H9 (cell line): ENCODE measurements at regions not wholly inside any gene's neighbourhood (a gene's known extent, or its start where the extent isn't known, plus 50 kb on each side); places are given as distances from the start of the nearest gene placed in this dataset.

Experiments
- DNase-seq: peaks from one replicate; pipeline ENCODE4 v3.0.0-alpha.2; 2017
- H2AFZ ChIP-seq: one replicate; pipeline ENCODE4 v1.6.1; 2013; ENCODE audit warnings: mild to moderate bottlenecking, low read length, control low read depth, moderate library complexity
- H2AK5ac ChIP-seq: 2 replicates; pipeline ENCODE4 v1.6.1; 2013; ENCODE audit warnings: low read length, control low read depth, mixed read lengths; ENCODE audit not compliant: insufficient read length
- H2BK120ac ChIP-seq: one replicate; pipeline ENCODE4 v1.6.1; 2013; ENCODE audit warnings: low read depth, mild to moderate bottlenecking, low read length, control low read depth, inconsistent platforms; ENCODE audit not compliant: poor library complexity, severe bottlenecking
- H2BK12ac ChIP-seq: 2 replicates; pipeline ENCODE4 v1.6.1; 2013; ENCODE audit warnings: low read length, control low read depth, mixed read lengths, low read depth; ENCODE audit not compliant: insufficient read length
- H2BK15ac ChIP-seq: 2 replicates; pipeline ENCODE4 v1.6.1; 2013; ENCODE audit warnings: low read depth, low read length, control low read depth
- H2BK20ac ChIP-seq: one replicate; pipeline ENCODE4 v1.6.1; 2013; ENCODE audit warnings: low read depth, mild to moderate bottlenecking, low read length, control low read depth, inconsistent platforms; ENCODE audit not compliant: poor library complexity, severe bottlenecking
- H2BK5ac ChIP-seq: 2 replicates; pipeline ENCODE4 v1.6.1; 2013; ENCODE audit warnings: low read length, control low read depth, mixed read lengths; ENCODE audit not compliant: insufficient read length
- H3K14ac ChIP-seq: 2 replicates; pipeline ENCODE4 v1.6.1; 2013; ENCODE audit warnings: low read length, control low read depth; ENCODE audit not compliant: insufficient read depth
- H3K18ac ChIP-seq: 2 replicates; pipeline ENCODE4 v1.6.1; 2013; ENCODE audit warnings: low read depth, mild to moderate bottlenecking, mixed read lengths, low read length, control low read depth; ENCODE audit not compliant: insufficient read length
- H3K23ac ChIP-seq: 2 replicates; pipeline ENCODE4 v1.6.1; 2013; ENCODE audit warnings: low read length, control low read depth, mixed read lengths, low read depth; ENCODE audit not compliant: insufficient read length
- H3K23me2 ChIP-seq: 2 replicates; pipeline ENCODE4 v1.6.1; 2013; ENCODE audit warnings: low read depth, mild to moderate bottlenecking, mixed read lengths, low read length, control low read depth; ENCODE audit not compliant: insufficient read length, poor library complexity, severe bottlenecking
- H3K27ac ChIP-seq: 2 replicates; pipeline ENCODE4 v1.5.1; 2013; ENCODE audit warnings: low read length, control low read depth, mixed read lengths, low read depth; ENCODE audit not compliant: insufficient read length
- H3K27me3 ChIP-seq: 2 replicates; pipeline ENCODE4 v1.6.1; 2013; ENCODE audit warnings: low read length, control low read depth, inconsistent platforms; ENCODE audit not compliant: insufficient read depth
- H3K4ac ChIP-seq: 2 replicates; pipeline ENCODE4 v1.6.1; 2013; ENCODE audit warnings: low read depth, mild to moderate bottlenecking, control low read depth, inconsistent platforms, low read length, moderate library complexity
- H3K4me1 ChIP-seq: 2 replicates; pipeline ENCODE4 v1.6.1; 2013; ENCODE audit warnings: low read length, control low read depth, inconsistent platforms; ENCODE audit not compliant: insufficient read depth
- H3K4me2 ChIP-seq: 2 replicates; pipeline ENCODE4 v1.6.1; 2013; ENCODE audit warnings: low read length, control low read depth, mixed read lengths; ENCODE audit not compliant: insufficient read length, insufficient read depth
- H3K56ac ChIP-seq: 2 replicates; pipeline ENCODE4 v1.6.1; 2013; ENCODE audit warnings: low read depth, mild to moderate bottlenecking, mixed read lengths, low read length, control low read depth; ENCODE audit not compliant: insufficient read length
- H3K79me1 ChIP-seq: 2 replicates; pipeline ENCODE4 v1.6.1; 2013; ENCODE audit warnings: low read depth, mild to moderate bottlenecking, moderate library complexity, low read length, control low read depth, inconsistent platforms; ENCODE audit not compliant: insufficient read depth, poor library complexity, severe bottlenecking
- H3K79me2 ChIP-seq: 2 replicates; pipeline ENCODE4 v1.6.1; 2013; ENCODE audit warnings: low read length, control low read depth, inconsistent platforms; ENCODE audit not compliant: insufficient read depth
- H3K9ac ChIP-seq: 2 replicates; pipeline ENCODE4 v1.6.1; 2013; ENCODE audit warnings: low read length, control low read depth, mixed read lengths; ENCODE audit not compliant: insufficient read length; ENCODE audit errors: extremely low read depth
- H3K9me3 ChIP-seq: one replicate; pipeline ENCODE4 v1.6.1; 2013; ENCODE audit warnings: low read depth, low read length, inconsistent platforms; ENCODE audit not compliant: control insufficient read depth
- H3T11ph ChIP-seq: one replicate; pipeline ENCODE4 v1.6.1; 2013; ENCODE audit warnings: mild to moderate bottlenecking, low read length, control low read depth, inconsistent platforms
- H4K20me1 ChIP-seq: one replicate; pipeline ENCODE4 v1.6.1; 2013; ENCODE audit not compliant: control insufficient read depth, insufficient read length, insufficient read depth
- H4K5ac ChIP-seq: 2 replicates; pipeline ENCODE4 v1.6.1; 2013; ENCODE audit warnings: low read depth, mild to moderate bottlenecking, mixed read lengths, low read length, control low read depth; ENCODE audit not compliant: insufficient read length
- H4K8ac ChIP-seq: replicated peaks from 2 replicates; pipeline ENCODE4 v1.6.1; 2013; ENCODE audit warnings: low read length, control low read depth, mixed read lengths, low read depth; ENCODE audit not compliant: insufficient read length
- H4K91ac ChIP-seq: 2 replicates; pipeline ENCODE4 v1.6.1; 2013; ENCODE audit warnings: low read depth, mild to moderate bottlenecking, moderate library complexity, mixed read lengths, low read length, control low read depth; ENCODE audit not compliant: insufficient read length
- H3K27ac Mint-ChIP-seq, 3 experiments: 2 replicates in 2 of 3; 3 replicates in 1 of 3; pipeline ENCODE4 v1.8.0; 2020 to 2021; ENCODE audit warnings: mixed read lengths in 3 of 3, mild to moderate bottlenecking in 1 of 3, moderate library complexity in 1 of 3
- H3K27me3 Mint-ChIP-seq: 2 replicates; pipeline ENCODE4 v1.8.0; 2021; ENCODE audit warnings: low read depth, mild to moderate bottlenecking, moderate library complexity, mixed read lengths
- H3K36me3 Mint-ChIP-seq, 3 experiments: 2 replicates in 2 of 3; 3 replicates in 1 of 3; pipeline ENCODE4 v1.8.0; 2020 to 2021; ENCODE audit warnings: low read depth in 3 of 3, mixed read lengths in 3 of 3; ENCODE audit not compliant: insufficient read depth in 1 of 3
- H3K4me1 Mint-ChIP-seq, 2 experiments: 2 replicates each; pipeline ENCODE4 v1.8.0; 2020; ENCODE audit warnings: mixed read lengths in 2 of 2
- H3K4me3 Mint-ChIP-seq, 2 experiments: 2 replicates in 1 of 2; 3 replicates in 1 of 2; pipeline ENCODE4 v1.8.0; 2020 to 2021; ENCODE audit warnings: mild to moderate bottlenecking in 2 of 2, mixed read lengths in 2 of 2, moderate library complexity in 1 of 2
- H3K9me3 Mint-ChIP-seq, 2 experiments: 2 replicates in 1 of 2; 3 replicates in 1 of 2; pipeline ENCODE4 v1.8.0; 2020; ENCODE audit warnings: mild to moderate bottlenecking in 2 of 2, mixed read lengths in 2 of 2, moderate library complexity in 1 of 2
- WGBS: extraction: QIAGEN DNeasy Blood & Tissue Kit; methylation state at CpG from one replicate; pipeline ENCODE4 v1.1.7; 2013; ENCODE audit warnings: missing lambda C conversion rate, low lambda C conversion rate, mixed read lengths; ENCODE audit not compliant: insufficient read length; ENCODE audit errors: extremely low coverage; 5-methylcytosine and 5-hydroxymethylcytosine counted together
- TF ChIP-seq, protein P1 (sequence below): fragments of 200-600 bp; sonication (generic); conservative IDR thresholded peaks from 3 replicates; pipeline ENCODE4 v1.8.0; 2021; ENCODE audit warnings: antibody characterized with exemption, mild to moderate bottlenecking

- Histone ChIP-seq H4K5ac (no peak overlapping the region), H3K4me1 (no peaks in the 10 kb centered on the region), H3K23ac (no peak overlapping the region), H2AFZ (no peak overlapping the region), H4K20me1 (no peaks in the 10 kb centered on the region), H3K18ac (no peak overlapping the region), H3K56ac (no peak overlapping the region), H3K79me1 (no peaks in the 10 kb centered on the region), H4K91ac (no peak overlapping the region), H2AK5ac (no peak overlapping the region), H3K9me3 (no peaks in the 10 kb centered on the region), H3K4ac (no peak overlapping the region), H2BK120ac (no peak overlapping the region), H2BK12ac (no peak overlapping the region), H4K8ac (no peak overlapping the region), H3K79me2 (no peaks in the 10 kb centered on the region), H3K4me2 (no peak overlapping the region), H3K14ac (no peak overlapping the region), H3K9ac (no peak overlapping the region), H2BK15ac (no peak overlapping the region), H2BK5ac (no peak overlapping the region), H3K23me2 (no peaks in the 10 kb centered on the region), H2BK20ac (no peak overlapping the region), H3K27me3 (no peaks in the 10 kb centered on the region), H3K27ac (no peak overlapping the region), H3T11ph (no peak overlapping the region)
- 0 out of 4 replicates have a peak, but pooled peaks cover 0 to 2% of the 10 kb centered on the region in 2 experiments for H3K4me1 Mint-ChIP-seq
- H3K4me3 Mint-ChIP-seq = no peak overlapping the region
- no peaks in the 10 kb centered on the region for H3K36me3 Mint-ChIP-seq
- no peak for DNase-seq
- no CpG with 5 or more reads among the region's 1 CpG for WGBS
- TF ChIP-seq, protein P1, sequence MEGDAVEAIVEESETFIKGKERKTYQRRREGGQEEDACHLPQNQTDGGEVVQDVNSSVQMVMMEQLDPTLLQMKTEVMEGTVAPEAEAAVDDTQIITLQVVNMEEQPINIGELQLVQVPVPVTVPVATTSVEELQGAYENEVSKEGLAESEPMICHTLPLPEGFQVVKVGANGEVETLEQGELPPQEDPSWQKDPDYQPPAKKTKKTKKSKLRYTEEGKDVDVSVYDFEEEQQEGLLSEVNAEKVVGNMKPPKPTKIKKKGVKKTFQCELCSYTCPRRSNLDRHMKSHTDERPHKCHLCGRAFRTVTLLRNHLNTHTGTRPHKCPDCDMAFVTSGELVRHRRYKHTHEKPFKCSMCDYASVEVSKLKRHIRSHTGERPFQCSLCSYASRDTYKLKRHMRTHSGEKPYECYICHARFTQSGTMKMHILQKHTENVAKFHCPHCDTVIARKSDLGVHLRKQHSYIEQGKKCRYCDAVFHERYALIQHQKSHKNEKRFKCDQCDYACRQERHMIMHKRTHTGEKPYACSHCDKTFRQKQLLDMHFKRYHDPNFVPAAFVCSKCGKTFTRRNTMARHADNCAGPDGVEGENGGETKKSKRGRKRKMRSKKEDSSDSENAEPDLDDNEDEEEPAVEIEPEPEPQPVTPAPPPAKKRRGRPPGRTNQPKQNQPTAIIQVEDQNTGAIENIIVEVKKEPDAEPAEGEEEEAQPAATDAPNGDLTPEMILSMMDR = no peak
- H3K27me3 Mint-ChIP-seq = no peaks in the 10 kb centered on the region
- no peaks in the 10 kb centered on the region for H3K9me3 Mint-ChIP-seq
- H3K27ac Mint-ChIP-seq = no peak overlapping the region; a peak in 1 of 7 replicates
Measured at GRCh38 chr2:37456479-37456878, 112.0 kb downstream of the QPCT start.
